ENCODE measurements at regions not wholly inside any gene's neighbourhood (a gene's known extent, or its start where the extent isn't known, plus 50 kb on each side); places are given as distances from the start of the nearest gene placed in this dataset.

DNA sequence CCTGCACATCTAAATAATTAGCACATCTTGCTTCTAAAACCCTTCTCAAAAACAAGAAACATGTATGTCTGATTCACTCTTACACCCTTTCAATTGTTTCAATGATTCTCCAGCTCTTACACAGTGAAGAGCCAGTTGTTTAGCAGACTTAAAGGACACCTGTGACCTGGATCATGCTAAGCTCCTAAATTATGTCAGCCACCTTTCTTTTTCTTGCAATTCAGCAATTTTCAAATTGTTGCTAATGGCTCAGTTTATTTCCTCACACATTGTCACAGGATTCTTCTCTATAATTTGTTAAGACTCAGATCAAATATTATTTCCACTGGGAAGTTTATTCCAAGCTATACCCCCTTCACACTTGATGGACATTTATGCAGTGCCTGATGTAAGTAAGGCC is 413.2 kb downstream of the PLA2G4A start:
- TF ChIP-seq, protein P1, sequence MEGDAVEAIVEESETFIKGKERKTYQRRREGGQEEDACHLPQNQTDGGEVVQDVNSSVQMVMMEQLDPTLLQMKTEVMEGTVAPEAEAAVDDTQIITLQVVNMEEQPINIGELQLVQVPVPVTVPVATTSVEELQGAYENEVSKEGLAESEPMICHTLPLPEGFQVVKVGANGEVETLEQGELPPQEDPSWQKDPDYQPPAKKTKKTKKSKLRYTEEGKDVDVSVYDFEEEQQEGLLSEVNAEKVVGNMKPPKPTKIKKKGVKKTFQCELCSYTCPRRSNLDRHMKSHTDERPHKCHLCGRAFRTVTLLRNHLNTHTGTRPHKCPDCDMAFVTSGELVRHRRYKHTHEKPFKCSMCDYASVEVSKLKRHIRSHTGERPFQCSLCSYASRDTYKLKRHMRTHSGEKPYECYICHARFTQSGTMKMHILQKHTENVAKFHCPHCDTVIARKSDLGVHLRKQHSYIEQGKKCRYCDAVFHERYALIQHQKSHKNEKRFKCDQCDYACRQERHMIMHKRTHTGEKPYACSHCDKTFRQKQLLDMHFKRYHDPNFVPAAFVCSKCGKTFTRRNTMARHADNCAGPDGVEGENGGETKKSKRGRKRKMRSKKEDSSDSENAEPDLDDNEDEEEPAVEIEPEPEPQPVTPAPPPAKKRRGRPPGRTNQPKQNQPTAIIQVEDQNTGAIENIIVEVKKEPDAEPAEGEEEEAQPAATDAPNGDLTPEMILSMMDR (IDR thresholded peaks at IDR 0.05; ENCODE audit: insufficient read depth, low read length, missing control alignments) = no peak
- POLR2A ChIA-PET = no interaction called here
- no peak for DNase-seq (ENCODE audit: low read depth, low spot score)
- H3K4me3 ChIP-seq (ENCODE audit: low read depth, low read length) = no peak overlapping the region
- CTCF ChIA-PET = no interaction called here

DNA sequence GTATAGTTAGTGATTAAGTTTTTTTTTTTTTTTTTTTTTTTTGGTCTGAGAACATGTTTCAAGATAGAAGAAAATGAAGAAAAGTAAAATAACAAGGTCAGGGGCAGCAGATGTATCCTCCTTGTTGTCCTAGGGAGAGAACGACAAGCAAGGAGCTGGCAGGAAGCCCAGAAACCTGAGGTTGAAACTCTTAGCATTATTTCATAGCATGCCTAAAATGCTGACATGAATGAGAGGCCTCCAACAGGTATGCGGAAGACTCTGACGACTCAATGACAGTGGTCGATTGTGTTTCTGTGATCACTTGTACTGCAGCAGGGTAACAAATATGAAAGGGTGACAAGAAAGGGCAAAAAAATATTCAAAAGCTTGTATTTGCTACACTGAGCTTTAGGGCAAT is 415.9 kb downstream of the PLA2G4A start:
- ChIA-PET CTCF (no interaction called here), POLR2A (no interaction called here)
- no peak overlapping the region for H3K4me3 ChIP-seq (ENCODE audit: low read depth, low read length)
- DNase-seq (ENCODE audit: low read depth, low spot score) = no peak
- TF ChIP-seq, protein P1 (IDR thresholded peaks at IDR 0.05; ENCODE audit: insufficient read depth, low read length, missing control alignments) = no peak

DNA sequence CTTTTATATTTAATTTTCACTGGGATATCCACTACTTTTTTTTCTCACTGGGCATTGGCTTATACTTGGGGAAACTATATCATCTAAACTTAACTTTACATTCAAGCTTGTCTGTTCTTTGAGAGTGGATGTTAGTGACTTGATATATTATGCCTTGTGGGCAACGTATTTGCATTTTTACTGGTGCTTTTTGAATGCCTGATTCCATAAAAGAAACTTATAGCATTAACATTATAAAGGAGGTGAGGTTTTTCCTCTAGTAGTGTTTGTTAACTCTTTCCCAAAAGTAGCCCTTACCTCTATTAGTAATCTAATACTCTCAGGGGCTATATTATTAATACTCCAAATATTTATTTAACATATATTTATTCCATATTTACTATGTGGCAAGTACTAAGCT is 416.5 kb downstream of the PLA2G4A start:
- ChIA-PET CTCF (no interaction called here), POLR2A (no interaction called here)
- no peak overlapping the region for H3K4me3 ChIP-seq (ENCODE audit: low read depth, low read length)
- DNase-seq (ENCODE audit: low read depth, low spot score) = no peak
- TF ChIP-seq, protein P1 (IDR thresholded peaks at IDR 0.05; ENCODE audit: insufficient read depth, low read length, missing control alignments) = no peak

DNA sequence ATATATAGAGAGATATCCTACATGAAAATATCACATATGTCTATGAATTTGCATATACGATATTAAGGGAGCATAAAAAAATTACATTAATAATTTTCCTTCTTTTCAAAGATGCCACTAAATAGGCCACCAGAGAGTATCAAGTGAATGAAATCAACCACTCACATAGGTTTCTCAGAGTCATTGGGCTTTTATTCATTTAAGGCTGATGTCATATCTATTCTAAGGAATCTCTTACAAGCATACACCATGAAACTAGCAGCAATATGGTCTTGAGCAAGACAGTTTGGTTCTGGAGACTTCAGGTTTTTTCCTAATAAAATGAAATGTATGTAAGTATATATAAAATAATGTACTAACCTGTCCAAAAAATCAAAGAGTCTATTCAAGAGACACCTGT is 420.4 kb downstream of the PLA2G4A start:
- ChIA-PET CTCF (no interaction called here), POLR2A (no interaction called here)
- no peak for DNase-seq (ENCODE audit: low read depth, low spot score)
- TF ChIP-seq, protein P1 (IDR thresholded peaks at IDR 0.05; ENCODE audit: insufficient read depth, low read length, missing control alignments) = no peak
- H3K4me3 ChIP-seq (ENCODE audit: low read depth, low read length) = no peak overlapping the region

DNA sequence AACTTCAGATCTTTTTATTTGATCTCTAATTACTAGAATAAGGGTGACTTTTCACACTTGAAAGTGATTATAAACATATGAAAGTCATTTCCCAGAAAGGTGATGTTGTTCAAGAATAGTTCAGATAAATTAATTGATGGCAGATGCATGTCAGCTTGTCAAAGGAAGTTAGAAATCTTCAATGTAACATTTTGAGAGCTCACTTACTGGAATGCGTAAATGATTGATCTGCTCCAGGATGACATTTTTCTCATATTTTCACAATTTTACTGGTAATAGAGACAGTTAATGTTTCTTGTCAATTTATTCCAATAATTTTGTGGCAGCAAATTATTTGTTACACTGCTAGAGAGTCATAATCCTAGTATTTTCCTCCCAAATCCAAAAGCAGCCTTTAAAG is 424.2 kb downstream of the PLA2G4A start:
- ChIA-PET CTCF (interaction anchor here (1.0 kb wide), 1 partner anchor 10 kb away, joined by 3 read pairs; no protein-coding TSS in a partner anchor), POLR2A (no interaction called here)
- TF ChIP-seq, protein P1 (IDR thresholded peaks at IDR 0.05; ENCODE audit: insufficient read depth, low read length, missing control alignments) = no peak
- DNase-seq (ENCODE audit: low read depth, low spot score) = no peak
- H3K4me3 ChIP-seq (ENCODE audit: low read depth, low read length) = no peak overlapping the region

DNA sequence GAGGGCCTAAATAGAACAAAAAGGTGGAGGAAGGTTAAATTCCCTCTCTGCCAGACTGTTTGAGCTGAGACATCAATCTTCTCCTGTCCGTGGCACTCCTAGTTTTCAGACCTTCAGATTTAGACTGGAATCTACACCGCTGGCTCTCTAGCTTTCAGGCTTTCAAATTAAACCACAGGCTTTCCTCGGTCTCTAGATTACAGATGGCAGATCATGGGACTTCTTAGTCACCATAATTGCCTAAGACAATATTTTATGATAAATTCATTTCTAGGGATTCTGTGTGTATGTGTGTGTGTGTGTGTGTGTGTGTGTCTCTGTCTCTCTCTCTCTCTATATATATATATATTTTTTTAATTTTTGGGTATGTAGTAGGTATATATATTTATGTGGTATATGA is 428.7 kb downstream of the PLA2G4A start:
- POLR2A ChIA-PET = no interaction called here
- CTCF ChIA-PET = no interaction called here
- TF ChIP-seq, protein P1 (IDR thresholded peaks at IDR 0.05; ENCODE audit: insufficient read depth, low read length, missing control alignments) = no peak
- DNase-seq (ENCODE audit: low read depth, low spot score) = no peak
- no peak overlapping the region for H3K4me3 ChIP-seq (ENCODE audit: low read depth, low read length)
